NCI-H2196 (cell line): ENCODE measurements at regions not wholly inside any gene's neighbourhood (a gene's known extent, or its start where the extent isn't known, plus 50 kb on each side); places are given as distances from the start of the nearest gene placed in this dataset.
"Not testable (repeated sequence)": the region's sequence is repeated elsewhere in the genome, so short reads cannot be mapped to it uniquely, and the experiment has no call there.

Experiments used
- DNase-seq: peaks from one replicate; lab custom pipeline; 2025; ENCODE audit not compliant: unreplicated experiment; lab: John Stamatoyannopoulos, UW

DNA sequence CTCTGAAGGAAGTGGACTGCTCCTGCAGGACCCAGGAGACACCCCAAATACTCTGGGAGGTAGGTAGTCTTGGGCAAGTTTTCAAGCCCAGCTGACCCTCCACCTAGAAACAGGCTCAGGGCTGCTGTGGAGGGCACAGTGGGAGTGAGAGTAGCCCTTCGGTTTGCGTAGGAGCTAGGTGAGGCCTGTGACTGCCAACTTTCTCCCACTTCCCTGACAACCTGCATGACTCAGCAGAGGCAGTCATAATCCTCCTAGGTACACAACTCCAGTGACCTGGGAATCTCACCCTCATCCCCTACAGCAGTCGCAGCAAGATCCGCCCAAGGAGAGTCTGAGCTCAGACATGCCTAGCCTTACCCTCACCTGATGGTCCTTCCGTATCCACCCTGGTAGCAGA lies 439.1 kb downstream of the CNTNAP4 start:
- not testable (repeated sequence) for DNase-seq

GRCh38 chr16:76724181-76724580 lies 447.0 kb downstream of the CNTNAP4 start:
- DNase-seq, result no peak

DNA sequence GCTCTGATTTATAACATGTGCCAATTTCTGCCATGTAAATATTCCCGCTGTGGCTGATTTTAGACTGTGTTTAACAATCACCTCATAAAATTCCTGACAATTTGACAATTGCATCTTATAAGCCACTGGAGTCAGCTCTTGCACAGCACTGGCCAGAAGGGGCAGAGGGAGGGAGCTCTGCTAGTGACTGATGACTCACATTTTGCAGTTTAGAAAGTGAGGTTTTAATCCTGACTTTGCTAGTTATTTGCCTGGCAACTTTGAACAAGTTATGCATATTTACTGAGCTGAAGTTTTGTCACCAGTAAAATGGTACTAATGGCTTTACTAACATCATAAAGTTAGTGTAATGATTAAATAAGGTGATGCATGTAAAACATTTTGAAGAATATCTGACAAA lies 452.3 kb downstream of the CNTNAP4 start:
- no peak for DNase-seq

GRCh38 chr16:76732894-76733293 lies 455.7 kb downstream of the CNTNAP4 start:
- no peak for DNase-seq

GRCh38 chr16:76741623-76742022 lies 449.4 kb upstream of the MON1B start:
- no peak for DNase-seq

DNA sequence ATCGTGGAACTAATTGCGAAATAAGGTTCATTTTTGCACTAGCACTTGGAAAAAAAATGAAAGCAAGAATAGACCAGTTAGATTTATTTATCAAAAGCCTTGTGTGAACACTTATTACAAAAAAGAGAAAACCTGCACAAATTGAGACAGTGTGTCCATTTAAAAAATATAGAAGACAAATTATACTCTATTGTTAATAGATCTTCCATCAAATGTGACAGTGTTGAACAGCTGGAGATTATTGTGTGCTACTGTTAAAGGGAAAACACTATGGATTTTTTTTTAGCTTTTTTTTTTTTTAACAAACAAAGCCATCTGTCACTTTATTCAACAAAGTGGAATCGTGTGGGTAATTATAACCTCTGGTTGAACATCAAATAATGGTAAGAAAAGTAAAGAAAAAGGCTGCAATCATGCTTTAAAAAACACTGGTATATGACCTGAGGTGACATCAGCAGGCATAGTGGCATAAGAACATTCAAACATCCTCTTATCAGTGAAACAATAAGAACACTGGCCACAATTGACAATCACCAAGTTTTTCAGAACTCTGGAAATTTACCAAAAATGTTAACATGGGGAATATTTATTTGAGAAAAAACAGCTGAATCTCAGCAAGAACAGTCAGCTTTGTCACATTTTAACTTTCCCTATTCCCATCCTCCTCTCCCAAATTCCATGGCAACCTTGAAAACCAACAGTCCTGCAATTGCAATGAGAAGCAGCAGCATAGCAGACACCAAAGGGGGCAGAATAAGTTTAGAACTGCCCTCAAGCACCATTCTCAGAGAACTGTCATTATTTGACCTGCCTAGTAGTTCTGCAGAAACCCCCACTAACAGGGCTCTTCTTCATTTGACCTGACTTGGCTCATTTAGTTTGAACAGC lies 442.3 kb upstream of the MON1B start:
- DNase-seq, result no peak

- no peak for DNase-seq
Measured at GRCh38 chr16:76749780-76750375, 441.1 kb upstream of the MON1B start.

DNA sequence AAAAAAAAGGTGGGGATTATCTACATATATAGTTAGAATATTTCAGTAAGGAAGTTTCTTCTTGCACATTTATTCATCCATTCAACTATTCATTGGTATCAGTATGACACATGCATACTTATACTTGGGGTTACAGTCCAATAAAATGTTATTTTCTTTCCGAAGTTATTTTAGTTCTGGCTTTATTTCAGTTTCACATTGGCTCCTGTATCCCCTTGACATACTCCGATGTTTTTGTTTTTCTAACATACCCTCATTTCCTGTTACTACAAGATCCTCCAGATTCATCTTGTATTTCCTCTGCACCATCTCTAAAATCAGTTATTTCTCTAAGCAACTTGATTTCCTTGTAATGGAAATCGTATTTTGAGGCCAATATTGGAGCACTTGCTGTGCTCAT lies 435.5 kb upstream of the MON1B start:
- DNase-seq, result no peak

GRCh38 chr16:76756423-76756822 lies 434.6 kb upstream of the MON1B start:
- no peak for DNase-seq

DNA sequence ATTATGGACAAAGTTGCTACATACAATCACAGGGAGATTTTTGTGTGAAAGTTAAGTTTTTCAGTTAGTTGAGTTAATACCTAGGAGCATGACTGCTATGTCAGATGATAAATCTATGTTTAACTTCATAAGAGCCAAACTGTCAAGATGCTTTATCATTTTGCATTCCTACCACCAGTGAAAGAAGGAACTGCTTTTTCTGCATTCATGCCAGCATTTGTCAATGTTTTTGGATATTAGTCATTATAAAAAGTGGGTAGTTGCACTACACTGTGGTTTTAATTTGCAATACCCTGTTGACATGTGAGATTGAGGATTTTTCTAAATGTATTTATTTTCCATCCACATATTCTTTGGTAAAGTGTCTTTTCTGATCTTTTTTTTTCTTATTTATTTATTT lies 434.0 kb upstream of the MON1B start:
- DNase-seq, result no peak

- DNase-seq, result no peak
Measured at GRCh38 chr16:76766538-76766937, 424.5 kb upstream of the MON1B start.

DNA sequence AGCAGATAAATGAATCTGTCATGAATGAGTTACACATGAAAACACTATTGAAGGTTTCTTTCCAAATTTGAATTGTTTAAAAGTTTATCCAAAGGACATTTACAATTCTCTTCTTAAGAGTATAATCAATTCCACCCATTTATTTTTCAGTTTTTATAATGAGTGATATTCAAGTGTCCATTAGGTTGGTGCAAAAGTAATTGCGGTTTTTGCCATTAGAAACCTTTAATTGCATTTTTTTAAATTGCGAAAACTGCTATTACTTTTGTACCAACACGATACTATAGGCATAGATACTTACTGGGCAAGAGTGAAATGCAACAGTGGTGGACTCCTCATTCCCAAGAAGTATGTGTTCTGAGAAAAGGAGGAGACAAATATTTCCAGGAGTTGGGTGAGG lies 422.7 kb upstream of the MON1B start:
- DNase-seq, result no peak

DNA sequence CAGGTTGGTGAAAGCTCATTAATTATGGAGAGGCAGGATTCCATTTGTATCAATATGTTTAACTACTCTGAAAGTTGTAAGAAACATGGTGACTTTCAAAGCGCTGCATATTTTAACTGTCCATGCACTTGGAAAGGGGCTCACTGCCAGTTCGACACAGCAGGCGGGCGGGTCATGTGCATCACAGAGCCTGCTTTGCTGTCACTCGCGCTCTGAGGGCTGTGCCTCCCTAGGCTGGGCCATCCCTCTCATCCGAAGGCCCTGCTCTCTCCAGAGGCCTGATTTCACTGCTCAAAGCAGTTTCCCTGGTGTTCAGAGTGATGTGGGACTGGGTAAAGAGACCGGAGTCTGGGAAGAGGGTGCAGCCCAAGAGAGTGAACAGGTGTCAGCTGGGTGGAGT lies 422.0 kb upstream of the MON1B start:
- DNase-seq, result no peak

DNA sequence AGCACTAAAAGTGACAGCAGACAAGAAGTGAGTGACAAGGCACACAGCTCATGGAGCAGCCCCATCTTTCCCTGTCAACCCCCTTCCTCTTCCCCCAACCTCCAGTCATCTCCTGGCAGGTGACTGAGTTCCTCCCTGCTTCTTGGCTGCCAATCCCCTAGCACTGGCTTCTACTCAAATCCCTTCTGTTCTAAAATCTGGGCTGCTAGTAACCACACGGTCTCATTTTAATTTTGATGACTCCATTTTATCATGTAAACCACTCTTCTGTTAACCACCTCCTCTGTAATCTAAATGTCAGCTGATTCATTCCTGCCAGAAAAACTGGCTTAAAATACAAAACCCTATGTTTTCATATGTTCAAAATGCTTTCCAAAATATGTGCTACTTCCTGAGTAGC lies 419.8 kb upstream of the MON1B start:
- no peak for DNase-seq

GRCh38 chr16:76777721-76778465 lies 413.1 kb upstream of the MON1B start:
- DNase-seq, result no peak

DNA sequence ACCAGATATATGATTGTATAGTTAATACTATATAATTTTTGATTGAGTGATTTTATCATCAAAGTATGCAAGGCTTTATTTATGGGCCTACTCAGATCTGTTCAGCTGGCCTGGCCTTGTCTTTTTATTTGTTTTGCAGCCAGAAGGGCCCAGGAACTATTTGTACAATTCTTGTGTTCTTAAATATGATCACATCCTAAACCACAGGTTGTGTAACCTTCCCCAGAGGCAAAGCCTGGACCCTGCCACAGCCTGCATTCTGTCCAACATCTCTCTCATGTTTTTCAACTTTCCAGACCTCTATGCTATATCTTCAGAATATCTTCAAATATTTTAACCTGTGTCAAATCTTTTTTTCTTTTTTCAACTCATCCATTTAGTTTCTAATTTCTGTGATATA lies 410.4 kb upstream of the MON1B start:
- DNase-seq, result no peak

DNA sequence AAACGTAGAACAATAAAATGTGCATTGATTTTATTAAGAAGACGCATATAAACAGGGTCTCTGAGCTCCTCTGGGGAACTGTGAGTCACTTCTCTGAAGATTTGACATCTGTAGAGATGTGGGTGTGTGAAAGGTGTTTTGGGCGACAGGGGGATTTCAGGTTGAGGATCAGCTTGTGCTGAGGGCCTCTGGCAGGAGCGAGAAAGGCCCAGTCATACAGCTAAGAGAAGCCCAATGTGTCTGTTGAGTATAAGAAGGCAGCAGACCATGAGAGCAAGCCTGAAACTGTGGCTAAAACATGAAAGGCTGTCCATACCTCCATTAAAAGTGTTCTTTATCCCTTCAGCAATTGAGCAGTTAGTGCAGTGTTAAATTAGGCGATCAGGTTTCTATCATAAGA lies 406.5 kb upstream of the MON1B start:
- DNase-seq, result no peak

DNA sequence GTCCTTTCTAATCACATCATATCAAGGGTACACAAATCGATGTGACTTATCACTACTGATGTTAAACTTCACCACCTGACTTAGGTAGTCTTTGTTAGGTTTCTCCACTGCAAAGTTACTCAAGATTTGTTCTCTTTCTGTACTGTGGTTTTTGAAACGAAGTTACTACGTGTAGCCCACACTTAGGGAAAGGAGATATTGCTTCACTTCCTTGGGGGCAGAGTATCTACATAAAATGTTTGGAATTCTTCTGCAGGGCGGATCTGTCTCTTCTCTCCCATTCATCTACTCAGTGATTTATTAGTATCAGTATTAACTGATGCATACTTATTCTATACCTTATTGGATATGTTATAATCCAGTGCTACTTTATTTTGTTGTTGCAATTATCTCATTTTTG lies 403.6 kb upstream of the MON1B start:
- DNase-seq, result no peak

- no peak for DNase-seq
Measured at GRCh38 chr16:76791151-76791550, 399.8 kb upstream of the MON1B start.

- no peak for DNase-seq
Measured at GRCh38 chr16:76796416-76796815, 394.6 kb upstream of the MON1B start.

- no peak for DNase-seq
Measured at GRCh38 chr16:76796978-76797377, 394.0 kb upstream of the MON1B start.

DNA sequence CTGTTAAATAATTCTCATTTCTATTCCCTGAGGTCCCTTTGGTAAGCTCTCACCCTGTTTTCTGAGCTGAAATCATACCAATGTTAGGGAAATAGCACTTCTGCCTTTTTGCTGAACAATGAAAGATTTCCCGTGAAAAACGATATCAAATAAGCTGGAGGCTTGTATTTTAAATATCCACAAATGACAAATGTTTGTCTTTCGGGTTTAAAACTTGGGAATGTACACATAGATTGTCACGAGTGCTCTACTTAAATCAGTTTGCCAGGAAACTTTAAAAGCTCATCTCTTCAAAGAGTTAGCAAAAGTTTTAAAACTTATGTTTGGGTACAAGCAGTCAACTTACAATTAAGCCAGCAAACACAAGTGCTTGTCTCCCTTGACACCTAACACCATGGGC lies 393.5 kb upstream of the MON1B start:
- no peak for DNase-seq
